OCI-LY7 (cell line): ENCODE measurements at regions not wholly inside any gene's neighbourhood (a gene's known extent, or its start where the extent isn't known, plus 50 kb on each side); places are given as distances from the start of the nearest gene placed in this dataset.

Experiments used
- BruUV-seq: library from RNA; stranded (reverse); fragments of 400-500 nt; replicated peaks from 2 replicates; lab custom pipeline; 2021; lab: Mats Ljungman, UMichigan
- CTCF ChIA-PET: fragments of 300-600 bp; sonication (Branson Sonifier 250); formaldehyde crosslinking; loops from one replicate; lab custom pipeline; 2022; ENCODE audit warnings: antibody characterized with exemption; ENCODE audit not compliant: unreplicated experiment; lab: Charles Lee
- POLR2A ChIA-PET: fragments of 300-600 bp; sonication (Branson Sonifier 250); formaldehyde crosslinking; loops from one replicate; lab custom pipeline; 2022; ENCODE audit warnings: antibody characterized with exemption; lab: Charles Lee
- DNase-seq: peaks from one replicate; pipeline ENCODE4 v3.0.0-alpha.2; 2015; ENCODE audit warnings: low spot score
- H2AFZ ChIP-seq: fragments of 200-600 bp; sonication (generic), shearing (Covaris generic); 2 replicates; pipeline ENCODE4 v1.6.1; 2014; ENCODE audit warnings: mild to moderate bottlenecking, antibody characterized with exemption, low read length, moderate library complexity
- H3K27ac ChIP-seq: fragments of 200-600 bp; sonication (generic); 2 replicates; pipeline ENCODE4 v1.5.1; 2014; ENCODE audit warnings: mixed run types, low read depth, mild to moderate bottlenecking, moderate library complexity, low read length, inconsistent platforms; ENCODE audit not compliant: poor library complexity, severe bottlenecking
- H3K36me3 ChIP-seq: fragments of 200-600 bp; sonication (generic); 2 replicates; pipeline ENCODE4 v1.6.1; 2014; ENCODE audit warnings: mild to moderate bottlenecking, antibody characterized with exemption, low read length, moderate library complexity, mixed read lengths; ENCODE audit not compliant: insufficient read depth
- H3K4me1 ChIP-seq: fragments of 200-600 bp; sonication (generic); 2 replicates; pipeline ENCODE4 v1.5.1; 2014; ENCODE audit warnings: mild to moderate bottlenecking, low read length; ENCODE audit not compliant: insufficient read depth, poor library complexity, severe bottlenecking
- H3K4me2 ChIP-seq: fragments of 200-600 bp; sonication (generic); 2 replicates; pipeline ENCODE4 v1.6.1; 2014; ENCODE audit warnings: mild to moderate bottlenecking, low read length
- H3K4me3 ChIP-seq: fragments of 200-600 bp; sonication (generic); 2 replicates; pipeline ENCODE4 v1.5.1; 2014; ENCODE audit warnings: mild to moderate bottlenecking, low read depth, low read length; ENCODE audit not compliant: poor library complexity, severe bottlenecking
- H3K79me2 ChIP-seq: fragments of 200-600 bp; sonication (generic); 2 replicates; pipeline ENCODE4 v1.6.1; 2016; ENCODE audit warnings: low read depth, mild to moderate bottlenecking, low read length, moderate library complexity, mixed read lengths; ENCODE audit not compliant: insufficient read depth
- H3K9me2 ChIP-seq: fragments of 200-600 bp; sonication (generic); 2 replicates; pipeline ENCODE4 v1.6.1; 2016; ENCODE audit warnings: mild to moderate bottlenecking, low read length, mixed read lengths; ENCODE audit not compliant: insufficient read depth
- H3K9me3 ChIP-seq: fragments of 200-600 bp; sonication (generic); 2 replicates; pipeline ENCODE4 v1.6.1; 2014; ENCODE audit warnings: mild to moderate bottlenecking, mixed run types, low read length, mixed read lengths
- H4K20me1 ChIP-seq: fragments of 200-600 bp; sonication (generic); 2 replicates; pipeline ENCODE4 v1.6.1; 2014; ENCODE audit warnings: mild to moderate bottlenecking, antibody characterized with exemption, low read length, moderate library complexity, mixed read lengths; ENCODE audit not compliant: insufficient read depth
- EZH2phosphoT487 ChIP-seq: fragments of 200-600 bp; sonication (generic); IDR thresholded peaks from 2 replicates; pipeline ENCODE4 v1.6.1; 2018; ENCODE audit warnings: low read depth, borderline replicate concordance, mild to moderate bottlenecking, mixed run types, antibody characterized with exemption, low read length, moderate library complexity, mixed read lengths
- intact Hi-C: fragments of 100-400 bp; cut with micrococcal nuclease; formaldehyde crosslinking; loops from one replicate; pipeline ENCODE4 v1.10.0; 2022; ENCODE audit not compliant: unreplicated experiment
- TF ChIP-seq, protein P1 (sequence below): fragments of 200-600 bp; sonication (generic); conservative IDR thresholded peaks from 2 replicates; pipeline ENCODE4 v1.5.1; 2014; ENCODE audit warnings: mild to moderate bottlenecking, antibody characterized with exemption, low read length, moderate library complexity, mixed read lengths

DNA sequence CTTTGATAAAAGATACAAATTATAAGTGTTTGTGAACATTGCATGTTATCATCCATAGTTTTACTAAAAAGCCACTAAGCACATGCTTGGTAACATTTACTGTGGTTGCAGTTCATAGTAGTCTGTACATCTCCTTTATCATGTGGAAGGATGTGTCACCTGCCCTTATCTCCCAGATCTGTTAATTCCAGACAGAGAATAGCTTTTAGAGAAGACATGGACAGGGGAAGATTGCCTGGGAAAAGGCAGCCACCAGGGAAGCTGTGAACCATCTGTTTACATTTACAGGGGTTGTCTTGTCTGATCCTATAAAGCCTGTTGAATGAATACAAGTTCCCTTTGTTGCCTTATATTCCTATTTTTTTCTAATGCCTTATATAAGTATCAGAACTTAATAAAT is 396.0 kb downstream of the FAT4 start:
- CTCF ChIA-PET: no interaction called here

DNA sequence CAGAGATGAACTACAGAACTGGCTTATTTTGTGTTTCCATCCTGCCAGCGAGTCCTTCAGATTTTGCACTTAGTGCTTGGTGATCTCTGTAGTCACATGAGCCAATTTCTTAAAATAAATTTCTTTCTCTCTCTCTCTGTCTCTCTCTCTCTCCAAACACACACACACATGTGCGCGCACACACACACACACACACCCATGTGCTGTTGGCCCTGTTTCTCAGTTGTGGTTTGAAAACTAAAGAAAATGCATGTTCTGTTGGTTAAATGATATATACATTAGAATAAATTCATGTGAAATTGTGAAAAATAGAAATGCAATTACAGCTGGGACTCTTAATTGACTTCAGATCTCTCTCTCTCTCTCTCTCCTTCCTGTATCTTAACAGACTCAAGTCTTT is 399.3 kb downstream of the FAT4 start:
- CTCF ChIA-PET: no interaction called here
- H3K4me2 ChIP-seq: no peak overlapping the region
- no peaks in the 10 kb centered on the region for H3K79me2 ChIP-seq
- no peak overlapping the region for H3K27ac ChIP-seq
- no peaks in the 10 kb centered on the region for H3K9me2 ChIP-seq
- H3K4me1 ChIP-seq: no peaks in the 10 kb centered on the region
- DNase-seq: no peak
- no peaks in the 10 kb centered on the region for H3K9me3 ChIP-seq
- H3K36me3 ChIP-seq: no peaks in the 10 kb centered on the region
- H2AFZ ChIP-seq: no peak overlapping the region
- intact Hi-C loops: no loop called here
- H3K4me3 ChIP-seq: no peak overlapping the region
- POLR2A ChIA-PET: no interaction called here
- H4K20me1 ChIP-seq: no peaks in the 10 kb centered on the region
- TF ChIP-seq, protein P1, sequence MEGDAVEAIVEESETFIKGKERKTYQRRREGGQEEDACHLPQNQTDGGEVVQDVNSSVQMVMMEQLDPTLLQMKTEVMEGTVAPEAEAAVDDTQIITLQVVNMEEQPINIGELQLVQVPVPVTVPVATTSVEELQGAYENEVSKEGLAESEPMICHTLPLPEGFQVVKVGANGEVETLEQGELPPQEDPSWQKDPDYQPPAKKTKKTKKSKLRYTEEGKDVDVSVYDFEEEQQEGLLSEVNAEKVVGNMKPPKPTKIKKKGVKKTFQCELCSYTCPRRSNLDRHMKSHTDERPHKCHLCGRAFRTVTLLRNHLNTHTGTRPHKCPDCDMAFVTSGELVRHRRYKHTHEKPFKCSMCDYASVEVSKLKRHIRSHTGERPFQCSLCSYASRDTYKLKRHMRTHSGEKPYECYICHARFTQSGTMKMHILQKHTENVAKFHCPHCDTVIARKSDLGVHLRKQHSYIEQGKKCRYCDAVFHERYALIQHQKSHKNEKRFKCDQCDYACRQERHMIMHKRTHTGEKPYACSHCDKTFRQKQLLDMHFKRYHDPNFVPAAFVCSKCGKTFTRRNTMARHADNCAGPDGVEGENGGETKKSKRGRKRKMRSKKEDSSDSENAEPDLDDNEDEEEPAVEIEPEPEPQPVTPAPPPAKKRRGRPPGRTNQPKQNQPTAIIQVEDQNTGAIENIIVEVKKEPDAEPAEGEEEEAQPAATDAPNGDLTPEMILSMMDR: no peak
- BruUV-seq: no TSS peak

More for the DNA sequence above, 396.0 kb downstream of the FAT4 start:
- Histone ChIP-seq H3K79me2 (no peaks in the 10 kb centered on the region), H2AFZ (no peak overlapping the region), H3K9me2 (no peaks in the 10 kb centered on the region), H3K36me3 (no peaks in the 10 kb centered on the region), H3K9me3 (no peaks in the 10 kb centered on the region), H3K4me1 (no peaks in the 10 kb centered on the region), H4K20me1 (no peaks in the 10 kb centered on the region), H3K27ac (no peak overlapping the region), H3K4me3 (no peak overlapping the region), H3K4me2 (no peak overlapping the region)
- intact Hi-C loops: no loop called here
- DNase-seq: no peak
- TF ChIP-seq, protein P1: no peak
- no peak for TF ChIP-seq EZH2phosphoT487
- POLR2A ChIA-PET: interaction anchor here (0.7 kb wide), 1 partner anchor 37 kb away, joined by 4 read pairs; no protein-coding TSS in a partner anchor
- BruUV-seq: no TSS peak

DNA sequence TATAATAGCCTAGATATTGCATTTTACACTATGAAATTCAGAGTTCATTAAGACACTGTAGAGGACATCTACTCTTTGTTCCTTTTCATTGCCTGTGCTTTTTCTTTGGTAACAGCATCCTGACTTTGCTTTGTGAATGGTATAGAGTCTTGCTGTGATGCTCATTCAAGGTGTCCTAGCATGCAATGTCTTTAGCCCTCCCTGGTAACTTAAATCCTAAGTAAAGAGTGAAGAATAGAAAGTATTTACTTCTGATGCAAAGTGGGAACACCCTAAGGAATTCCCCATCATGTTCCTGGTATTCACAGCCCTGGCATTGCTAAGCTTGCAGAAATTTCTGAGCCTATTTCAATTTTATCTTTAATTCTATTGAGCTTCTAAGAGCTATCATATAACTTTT is 400.1 kb downstream of the FAT4 start:
- no TSS peak for BruUV-seq
- Histone ChIP-seq H3K9me2 (no peaks in the 10 kb centered on the region), H3K36me3 (no peaks in the 10 kb centered on the region), H3K27ac (no peak overlapping the region), H4K20me1 (no peaks in the 10 kb centered on the region), H3K4me1 (no peaks in the 10 kb centered on the region), H3K4me2 (no peak overlapping the region), H2AFZ (no peak overlapping the region), H3K4me3 (no peak overlapping the region), H3K9me3 (no peaks in the 10 kb centered on the region), H3K79me2 (no peaks in the 10 kb centered on the region)
- TF ChIP-seq EZH2phosphoT487: no peak
- TF ChIP-seq, protein P1: no peak
- POLR2A ChIA-PET: interaction anchor here (0.9 kb wide), 1 partner anchor 258 kb away, joined by 4 read pairs; no protein-coding TSS in a partner anchor
- no peak for DNase-seq
- intact Hi-C loops: no loop called here
- CTCF ChIA-PET: no interaction called here
